ENCODE measurements at regions not wholly inside any gene's neighbourhood (a gene's known extent, or its start where the extent isn't known, plus 50 kb on each side); places are given as distances from the start of the nearest gene placed in this dataset.

GRCh38 chr11:43549624-43550023 is 130.9 kb upstream of the HSD17B12 start:
- no peak for TF ChIP-seq PATZ1 (CRISPR knock-in tag; IDR thresholded peaks at IDR 0.05; ENCODE audit: borderline replicate concordance)
- TF ChIP-seq CREB5 (CRISPR knock-in tag; IDR thresholded peaks at IDR 0.05; ENCODE audit: low read depth): no peak
- TF ChIP-seq TSHZ2 (CRISPR knock-in tag; IDR thresholded peaks at IDR 0.05): no peak
- TF ChIP-seq ZNF8 (CRISPR knock-in tag; IDR thresholded peaks at IDR 0.05): no peak
- TF ChIP-seq ARNTL (CRISPR knock-in tag; IDR thresholded peaks at IDR 0.05; ENCODE audit: borderline replicate concordance, low read depth): no peak
- no peak for TF ChIP-seq OSR1 (CRISPR knock-in tag; IDR thresholded peaks at IDR 0.05)
- no peak for TF ChIP-seq SNAI2 (CRISPR knock-in tag; IDR thresholded peaks at IDR 0.05)
- TF ChIP-seq TOX (CRISPR knock-in tag; IDR thresholded peaks at IDR 0.05; ENCODE audit: borderline replicate concordance): no peak
- no peak for TF ChIP-seq CSDC2 (CRISPR knock-in tag; IDR thresholded peaks at IDR 0.05)
- TF ChIP-seq PPARA (CRISPR knock-in tag; IDR thresholded peaks at IDR 0.05; ENCODE audit: borderline replicate concordance): no peak
- no peak for TF ChIP-seq ZNF70 (CRISPR knock-in tag; IDR thresholded peaks at IDR 0.05)
- TF ChIP-seq ZFP30 (CRISPR knock-in tag; IDR thresholded peaks at IDR 0.05): no peak
- TF ChIP-seq ISL1 (CRISPR knock-in tag; IDR thresholded peaks at IDR 0.05): no peak
- no peak for TF ChIP-seq ZFP3 (CRISPR knock-in tag; IDR thresholded peaks at IDR 0.05)

Measured in SK-N-SH treated with all-trans-retinoic acid at 6 μM for 48 hours (cell line).